UCSD-AML1 (cell line): ENCODE measurements at regions not wholly inside any gene's neighbourhood (a gene's known extent, or its start where the extent isn't known, plus 50 kb on each side); places are given as distances from the start of the nearest gene placed in this dataset.

Experiments
- DNase-seq: peaks from one replicate; lab custom pipeline; 2025; ENCODE audit not compliant: unreplicated experiment; lab: John Stamatoyannopoulos, UW

DNA sequence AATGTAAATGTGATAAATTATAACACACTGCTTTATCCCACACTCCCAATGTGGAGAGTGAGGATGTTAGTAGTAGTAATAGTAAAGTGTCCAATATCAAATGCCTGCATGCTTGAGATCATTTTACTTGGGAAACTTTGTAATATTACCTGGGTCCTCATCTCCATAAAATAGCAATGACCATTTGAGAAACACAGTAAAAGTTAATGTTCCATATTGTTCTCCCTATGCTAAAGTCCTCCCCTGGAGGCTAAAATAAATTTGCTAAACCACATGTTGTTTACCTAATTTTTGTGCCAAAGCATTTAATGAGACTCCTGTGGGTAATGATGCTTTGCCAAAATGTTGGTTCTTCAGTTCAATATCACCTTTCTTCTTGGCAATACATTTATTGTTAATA is 291.2 kb downstream of the CDH10 start:
- no peak for DNase-seq

DNA sequence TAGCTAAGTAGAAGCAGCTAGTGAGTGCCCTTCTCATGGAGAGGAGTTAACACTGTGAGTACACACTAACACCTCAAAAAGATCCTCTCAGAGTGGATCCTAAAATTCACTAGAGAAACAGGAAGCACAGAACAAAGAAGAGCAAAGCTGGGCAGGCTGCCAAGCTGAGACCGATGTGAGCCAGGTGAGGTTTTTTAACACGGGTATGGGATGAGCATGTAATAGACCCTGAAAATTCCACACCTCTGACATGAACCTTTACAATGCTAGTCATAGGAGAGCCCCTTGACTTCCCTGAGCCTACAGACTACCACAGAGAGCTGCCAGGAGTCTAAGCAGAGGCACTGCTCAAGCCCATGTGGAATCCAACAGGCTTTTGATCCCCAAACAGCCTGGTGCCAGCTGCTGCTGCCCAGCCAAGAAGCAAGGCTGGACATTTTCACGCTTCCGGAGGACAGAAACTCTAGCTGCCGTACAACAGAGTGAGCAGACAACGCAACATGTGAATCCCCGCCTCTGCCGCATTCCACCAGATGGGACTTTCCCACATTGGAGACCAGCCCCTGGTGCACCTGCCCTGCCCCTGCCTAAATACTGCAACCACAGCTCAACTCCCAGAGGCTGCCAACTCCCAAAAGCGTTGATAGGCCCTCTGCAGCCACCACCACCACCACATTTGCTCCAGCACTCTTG is 280.8 kb downstream of the CDH10 start:
- DNase-seq: no peak

DNA sequence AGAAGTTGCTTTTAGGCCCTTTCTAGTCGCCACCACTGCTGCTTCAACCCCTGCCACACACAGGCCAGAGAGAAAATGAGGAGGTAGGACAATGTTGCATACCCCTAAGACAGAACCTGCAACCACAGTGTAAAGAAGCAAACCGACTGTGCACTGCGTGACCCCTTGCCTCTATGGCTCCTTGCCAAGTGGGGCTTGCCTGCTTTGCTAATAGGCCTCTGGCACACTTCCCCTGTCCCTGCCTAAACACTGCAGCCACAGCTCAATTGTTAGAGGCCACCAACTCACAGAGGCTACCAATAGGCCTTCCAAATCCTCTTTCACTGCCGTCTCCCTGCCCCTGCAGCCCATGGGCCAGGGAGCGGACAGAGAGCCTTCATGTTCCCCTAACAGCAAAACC is 280.1 kb downstream of the CDH10 start:
- peak; percentile 5 for DNase-seq

DNA sequence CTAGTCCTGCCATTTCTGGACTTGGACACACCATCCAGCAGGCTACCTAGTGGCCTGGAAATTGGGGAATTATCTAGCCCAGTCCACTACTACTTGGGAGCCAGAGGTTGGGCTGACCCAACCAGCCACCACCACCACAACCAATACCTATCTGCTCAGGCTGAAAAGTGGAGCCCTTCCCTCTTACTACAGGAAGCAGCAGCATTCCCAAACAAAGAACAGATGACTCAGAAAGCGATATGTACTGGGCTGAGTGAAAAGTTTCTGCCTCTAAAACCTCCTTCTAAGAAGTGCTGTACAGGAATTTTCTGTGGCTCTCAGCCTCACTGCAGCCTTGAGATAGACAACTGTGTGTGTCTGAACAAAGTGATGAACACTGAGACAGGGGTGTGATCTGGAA is 279.4 kb downstream of the CDH10 start:
- DNase-seq: no peak

DNA sequence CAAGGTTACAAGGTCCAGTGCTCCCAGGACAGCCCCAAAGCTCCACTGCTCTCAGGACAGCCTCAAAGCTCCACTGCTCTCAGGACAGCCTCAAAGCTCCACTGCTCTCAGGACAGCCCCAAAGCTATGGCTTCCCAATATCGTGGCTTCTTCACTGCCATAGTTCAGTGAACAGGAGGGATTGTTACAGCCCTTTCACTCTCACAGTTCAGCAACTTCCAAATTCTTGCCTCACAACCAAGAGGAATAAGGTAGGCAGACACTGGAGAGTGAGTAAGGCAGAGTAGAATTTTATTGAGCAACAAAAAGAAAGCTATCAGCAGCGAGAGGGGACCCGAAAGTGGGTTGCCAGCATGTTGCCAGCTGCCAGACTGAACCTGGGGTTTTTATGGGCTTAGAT is 277.6 kb downstream of the CDH10 start:
- no peak for DNase-seq

DNA sequence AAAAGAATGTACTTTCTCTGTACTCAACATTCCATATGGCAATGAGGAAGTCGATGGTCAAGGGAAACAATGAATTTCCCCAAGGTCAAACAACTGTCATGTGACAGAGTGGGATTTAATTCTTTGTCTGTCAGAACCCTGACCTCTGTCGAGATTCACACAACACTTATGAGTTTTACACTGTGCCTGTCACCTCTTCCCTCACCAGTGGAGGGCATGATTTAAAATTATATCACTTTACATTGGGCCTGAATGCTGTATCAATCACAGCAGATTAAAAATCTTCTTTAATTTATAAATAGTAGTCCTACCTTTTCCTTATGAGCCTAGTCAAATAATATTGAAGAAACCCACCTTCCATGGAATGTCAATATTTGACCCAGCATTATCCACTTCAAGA is 276.7 kb downstream of the CDH10 start:
- DNase-seq: no peak

DNA sequence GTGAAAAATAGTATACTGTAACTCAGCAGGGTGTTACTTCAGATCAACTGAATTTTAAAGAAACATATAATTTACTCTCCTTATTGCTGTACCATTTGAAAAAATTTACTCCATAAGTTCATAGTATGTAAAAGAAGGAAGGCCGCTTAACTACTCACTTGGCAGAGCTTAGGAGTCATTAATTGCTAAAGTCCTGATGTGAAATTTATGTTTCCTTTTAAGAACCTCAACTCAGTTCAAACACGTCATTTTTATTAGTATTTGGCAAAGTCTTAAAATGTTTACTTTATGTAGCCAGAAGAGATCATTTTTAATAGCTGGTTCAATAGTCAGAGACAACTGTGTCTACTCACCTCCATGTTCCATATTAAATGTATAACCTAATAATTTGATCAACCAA is 268.6 kb downstream of the CDH10 start:
- DNase-seq: no peak

DNA sequence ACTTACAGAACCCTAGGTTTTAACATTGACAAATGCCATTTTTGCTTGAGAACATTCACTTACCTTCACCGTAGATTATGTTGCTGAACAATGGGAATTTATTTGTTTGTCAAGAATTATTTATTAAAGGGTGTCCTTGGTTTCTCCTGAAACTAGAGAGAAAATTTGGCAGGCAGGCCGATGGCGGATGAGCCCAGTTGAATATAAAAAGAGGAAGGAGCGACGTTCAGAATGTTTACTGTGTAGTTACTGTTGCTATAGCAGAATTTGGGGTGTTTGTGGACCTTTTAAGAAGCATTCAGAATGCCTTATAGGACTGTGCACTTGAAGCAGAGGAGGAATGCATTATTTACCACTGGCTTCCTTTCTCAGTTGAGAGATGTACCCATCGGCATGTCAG is 268.2 kb downstream of the CDH10 start:
- DNase-seq: no peak

DNA sequence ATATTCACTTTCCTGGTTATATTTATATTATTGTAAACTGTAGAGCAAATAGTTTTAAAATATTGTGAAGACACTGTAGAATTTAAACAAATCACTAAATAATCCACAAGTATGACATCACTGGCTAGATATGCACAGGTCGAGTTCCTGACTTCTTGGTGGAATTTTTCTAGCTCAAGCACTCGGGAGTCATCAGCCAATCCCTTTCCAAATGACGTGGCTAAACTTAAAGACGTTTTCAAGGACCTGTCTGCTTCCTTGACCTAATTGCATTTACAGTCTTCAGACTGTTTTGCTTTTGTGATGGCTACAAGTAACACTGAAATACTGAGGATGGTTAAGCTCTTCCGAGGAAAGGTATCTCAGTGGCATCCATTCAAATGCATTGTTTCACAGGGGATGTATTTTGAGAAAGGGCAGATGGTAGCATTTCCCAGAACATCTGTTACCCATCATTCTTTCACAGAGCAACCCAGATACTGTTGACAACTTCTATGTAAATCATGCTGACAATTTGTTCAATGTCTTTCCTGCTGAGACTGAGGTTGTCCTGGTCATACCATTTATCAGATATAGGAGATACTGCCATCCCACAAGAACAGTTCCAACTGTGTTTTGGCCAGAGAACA is 262.8 kb downstream of the CDH10 start:
- no peak for DNase-seq

DNA sequence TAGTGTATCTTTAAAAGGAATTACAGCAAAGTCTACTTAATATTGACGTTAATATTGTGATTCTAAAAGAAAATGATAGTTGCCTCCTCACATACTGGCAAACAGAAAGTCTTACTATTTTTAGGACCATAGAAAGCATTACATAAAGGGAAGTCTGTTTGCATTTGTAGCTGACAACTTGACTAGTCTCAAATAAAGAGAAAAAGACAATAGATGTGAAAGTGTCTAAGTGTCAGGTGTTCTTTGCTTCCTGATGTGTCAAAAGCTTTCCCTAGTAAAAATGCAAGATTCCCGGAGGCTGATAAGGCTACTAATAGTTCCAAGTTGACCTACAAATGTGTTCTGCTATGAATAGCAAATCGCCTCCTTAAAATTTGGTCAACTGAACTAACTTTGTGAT is 259.7 kb downstream of the CDH10 start:
- no peak for DNase-seq

DNA sequence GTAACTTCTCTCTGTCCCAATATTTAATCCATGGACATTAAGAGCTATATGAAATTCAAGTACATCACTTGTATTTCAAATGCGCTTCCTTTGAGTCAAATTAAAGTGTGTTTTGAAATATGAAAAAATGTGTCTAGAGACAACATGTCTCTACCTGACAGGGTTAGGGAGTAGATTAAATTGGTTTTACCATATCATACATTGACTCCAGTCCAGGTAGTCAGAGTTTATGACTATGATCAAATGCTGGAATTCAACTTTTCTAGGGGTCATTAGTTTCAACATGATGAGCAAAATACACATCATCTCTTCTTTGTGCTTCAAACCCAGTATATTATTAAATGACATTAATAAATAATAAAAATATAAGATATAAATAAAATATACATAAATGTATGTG is 259.2 kb downstream of the CDH10 start:
- no peak for DNase-seq

DNA sequence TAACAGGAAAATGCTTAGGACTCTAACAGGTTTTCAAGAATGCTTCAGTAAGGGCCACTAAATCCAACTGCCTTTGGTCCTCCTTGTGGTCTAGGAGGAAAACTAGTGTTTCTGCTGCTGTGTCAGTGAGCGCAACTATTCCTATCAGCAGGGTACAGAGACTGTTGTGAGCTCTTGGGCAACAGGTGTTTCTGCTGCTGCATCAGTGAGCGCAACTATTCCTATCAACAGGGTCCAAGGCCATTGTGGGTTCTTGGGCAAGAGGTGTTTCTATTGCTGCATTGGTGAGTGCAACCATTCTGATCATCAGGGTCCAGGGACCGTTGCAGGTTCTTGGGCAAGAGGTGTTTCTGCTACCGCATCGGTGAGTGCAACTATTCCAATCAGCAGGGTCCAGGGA is 256.3 kb downstream of the CDH10 start:
- no peak for DNase-seq

DNA sequence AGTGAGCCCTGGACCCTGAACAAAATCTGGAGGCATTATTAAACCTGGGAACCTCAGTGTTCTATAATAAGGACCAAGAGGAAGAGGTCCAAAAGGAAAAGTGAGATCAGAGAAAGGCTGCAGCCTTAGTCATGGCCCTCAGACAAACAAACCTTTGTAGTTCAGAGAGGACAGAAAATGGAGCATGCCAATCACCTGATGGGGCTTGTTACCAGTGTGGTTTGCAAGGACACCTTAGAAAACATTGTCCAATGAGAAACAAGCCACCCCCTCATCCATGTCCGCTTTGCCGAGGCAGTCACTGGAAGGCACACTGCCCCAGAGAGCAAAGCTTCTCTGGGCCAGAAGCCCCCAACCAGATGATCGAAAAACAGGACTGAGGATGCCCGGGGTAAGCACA is 254.8 kb downstream of the CDH10 start:
- no peak for DNase-seq

DNA sequence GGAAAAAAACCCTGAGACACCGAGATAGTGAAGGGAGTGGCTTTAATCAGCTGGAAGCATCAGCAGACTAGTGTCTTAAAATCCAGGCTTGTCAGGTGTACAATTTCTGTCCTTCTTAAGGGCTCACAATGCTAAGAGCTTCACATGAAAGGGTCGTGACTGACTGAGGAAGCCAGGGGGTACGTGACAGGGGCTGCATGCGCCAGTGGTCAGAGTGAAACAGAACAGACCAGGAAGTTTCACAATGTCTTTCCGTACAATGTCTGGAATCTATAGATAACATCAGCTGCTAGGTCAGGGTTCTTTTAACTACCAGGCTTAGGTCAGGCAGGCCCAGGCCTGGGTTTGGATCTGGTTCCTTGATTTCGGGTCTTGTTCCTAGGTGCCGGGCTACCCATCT is 253.0 kb downstream of the CDH10 start:
- DNase-seq: peak; percentile 20

DNA sequence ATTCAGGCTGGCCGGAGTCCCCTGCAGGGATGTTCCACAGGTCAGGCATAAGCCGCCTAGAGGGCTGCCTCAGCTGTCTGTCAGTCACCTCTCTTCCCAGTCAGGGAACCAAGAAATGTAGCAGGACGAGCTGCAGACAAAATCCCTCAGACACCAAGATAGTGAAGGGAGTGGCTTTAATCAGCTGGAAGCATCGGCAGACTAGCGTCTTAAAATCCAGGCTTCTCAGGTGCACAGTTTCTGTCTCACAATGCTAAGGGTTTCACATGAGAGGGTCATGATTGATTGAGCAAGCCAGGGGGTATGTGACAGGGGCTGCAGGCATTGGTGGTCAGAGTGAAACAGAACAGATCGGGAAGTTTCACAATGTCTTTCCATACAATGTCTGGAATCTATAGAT is 247.2 kb downstream of the CDH10 start:
- no peak for DNase-seq

DNA sequence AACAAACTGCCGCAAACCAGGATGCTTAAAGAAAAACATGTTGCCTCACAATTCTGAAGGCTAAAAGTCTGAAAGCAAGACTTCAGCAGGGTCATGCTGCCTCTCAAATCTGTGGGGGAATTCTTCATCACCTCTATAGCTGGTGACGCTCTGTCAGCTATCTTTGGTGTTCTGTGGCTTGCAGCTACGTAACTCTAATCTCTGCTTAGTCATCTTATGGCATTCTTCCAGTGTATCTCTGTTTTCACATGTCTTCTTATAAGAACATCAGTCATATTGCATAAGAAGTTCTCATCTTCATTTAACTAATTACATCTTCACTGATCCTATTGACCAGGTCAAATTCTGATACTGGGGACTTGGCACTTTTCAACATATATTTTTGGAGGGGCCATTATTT is 243.0 kb downstream of the CDH10 start:
- no peak for DNase-seq

DNA sequence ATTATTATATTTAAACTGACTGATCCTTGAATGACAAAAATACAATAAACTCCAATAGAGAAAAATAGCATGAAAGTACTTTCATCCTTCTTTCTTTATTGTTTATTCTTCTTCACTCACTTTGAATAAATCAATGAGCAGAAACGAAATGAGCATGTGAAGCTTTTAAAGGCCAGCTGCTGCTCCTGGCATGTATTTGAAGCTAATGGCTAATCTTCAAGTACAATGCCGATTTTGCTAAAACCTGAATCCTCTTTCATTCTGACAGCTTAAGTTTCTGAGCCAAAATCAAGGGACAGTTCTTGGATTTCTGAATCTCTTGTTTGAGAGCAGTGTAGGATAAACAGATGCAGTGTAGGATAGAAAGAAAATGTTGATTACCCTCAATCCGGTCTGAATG is 237.3 kb downstream of the CDH10 start:
- no peak for DNase-seq

DNA sequence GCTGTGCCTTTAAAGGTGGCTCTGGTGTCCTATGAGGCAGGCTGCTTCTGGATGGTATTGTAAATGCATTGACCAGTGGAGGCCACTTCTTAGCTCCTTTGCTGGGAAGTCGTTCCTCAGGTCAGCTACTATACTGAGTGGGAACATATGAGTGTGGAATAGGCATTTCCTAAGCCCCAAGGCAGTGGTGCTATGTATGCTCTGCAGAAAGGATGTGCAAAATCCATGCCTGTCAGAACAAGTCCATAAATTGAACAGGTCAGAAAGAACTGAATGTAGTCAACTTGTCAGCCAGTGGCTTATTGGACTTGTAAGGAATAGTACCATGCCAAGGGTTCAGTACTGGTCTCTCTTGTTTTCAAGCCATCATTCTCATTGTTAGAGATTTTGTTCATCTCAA is 216.4 kb downstream of the CDH10 start:
- DNase-seq: no peak

DNA sequence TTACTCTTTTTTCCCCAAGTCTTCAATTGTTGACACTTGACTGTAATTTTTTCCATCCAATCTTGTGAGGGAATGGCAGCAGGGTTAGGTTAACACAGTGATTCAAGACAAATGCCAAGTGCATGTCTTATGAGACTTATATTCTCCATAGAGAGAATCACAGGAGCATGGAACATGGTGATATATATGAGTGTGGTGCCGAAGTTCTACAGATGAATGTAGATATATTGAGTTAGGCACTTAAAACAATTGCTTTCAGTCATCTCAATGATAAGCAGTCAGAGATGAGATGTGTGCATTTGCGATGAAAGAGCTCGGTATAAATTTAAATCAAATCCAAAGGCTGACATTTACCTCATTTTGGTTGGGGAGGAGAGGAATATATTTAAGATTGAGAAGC is 211.2 kb downstream of the CDH10 start:
- no peak for DNase-seq
